NCI-H69 (cell line): ENCODE measurements at regions not wholly inside any gene's neighbourhood (a gene's known extent, or its start where the extent isn't known, plus 50 kb on each side); places are given as distances from the start of the nearest gene placed in this dataset.
A peak's percentile ranks its signal among the peaks of the same experiment; 100 is the strongest.
"Not testable (repeated sequence)": the region's sequence is repeated elsewhere in the genome, so short reads cannot be mapped to it uniquely, and the experiment has no call there.

Source experiments
- DNase-seq: peaks from one replicate; lab custom pipeline; 2025; lab: John Stamatoyannopoulos, UW

GRCh38 chr5:135157421-135158313, 123.6 kb upstream of the PITX1 start:
- no peak for DNase-seq

- no peak for DNase-seq
Measured at GRCh38 chr5:135156715-135157404, 122.8 kb upstream of the PITX1 start.

GRCh38 chr5:135156337-135156714, 122.3 kb upstream of the PITX1 start:
- DNase-seq: no peak

- peak; percentile 26 for DNase-seq
Measured at GRCh38 chr5:135155616-135156214, 121.7 kb upstream of the PITX1 start.

DNA sequence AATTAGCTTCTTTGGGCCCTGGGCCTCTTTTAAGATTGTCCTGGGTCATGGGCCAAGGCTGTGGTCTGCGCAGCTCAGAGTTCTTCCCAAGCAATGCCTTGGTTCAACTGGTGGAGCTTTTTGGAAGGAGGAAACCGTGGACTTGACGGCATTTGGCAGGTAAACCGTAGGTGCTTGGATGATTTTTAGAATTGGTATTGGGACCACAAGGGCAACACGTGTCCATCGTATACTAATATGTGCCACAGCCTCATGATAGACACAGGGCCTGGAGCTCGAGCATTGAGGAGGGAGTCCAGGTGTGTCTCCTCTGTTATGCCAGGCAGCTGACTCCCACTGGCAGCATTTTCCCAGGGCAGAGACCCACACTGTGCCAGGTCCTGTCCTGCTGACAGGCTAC, 120.9 kb upstream of the PITX1 start:
- no peak for DNase-seq

- no peak for DNase-seq
Measured at GRCh38 chr5:135154197-135154596, 120.2 kb upstream of the PITX1 start.

DNA sequence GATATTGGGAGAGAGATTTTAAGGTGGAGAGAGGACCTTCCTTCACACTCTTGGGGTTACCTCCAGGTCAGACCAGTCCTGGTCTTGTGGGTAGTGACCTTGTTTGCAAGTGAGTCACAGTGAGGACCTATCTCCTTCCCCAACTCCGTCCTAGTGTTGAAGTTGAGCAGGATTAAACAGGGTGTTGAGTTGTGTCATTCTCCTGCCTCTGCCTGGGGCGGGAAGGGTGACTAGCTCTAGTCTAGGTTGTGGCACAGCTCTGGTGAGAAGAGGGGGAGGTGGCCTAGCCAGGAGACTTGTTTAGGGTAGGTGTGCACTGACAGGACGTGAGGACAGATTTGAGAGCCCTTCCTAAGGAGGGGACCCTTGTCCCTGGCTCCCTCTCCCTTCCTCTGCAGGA, 119.6 kb upstream of the PITX1 start:
- DNase-seq: no peak

DNA sequence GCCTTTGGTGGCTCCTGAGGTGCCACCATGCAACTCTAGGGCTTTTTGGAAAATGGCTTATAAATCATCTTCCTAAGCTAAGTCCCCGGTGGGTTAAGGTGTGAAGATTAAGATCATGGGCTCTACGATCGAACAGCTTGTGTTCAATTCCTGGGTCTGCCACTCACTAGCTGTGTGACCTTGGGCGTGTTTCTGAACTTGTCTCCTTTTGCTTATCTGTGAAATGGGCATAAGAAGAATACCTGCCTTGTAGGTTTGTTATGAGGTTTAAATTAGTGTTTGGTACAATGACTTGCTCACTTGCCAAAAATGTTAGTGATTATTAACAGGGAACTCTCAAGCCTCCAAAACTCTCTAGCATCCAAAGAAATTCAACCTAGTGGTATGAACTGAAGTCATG, 119.2 kb upstream of the PITX1 start:
- DNase-seq: no peak

GRCh38 chr5:135151660-135152059, 117.6 kb upstream of the PITX1 start:
- not testable (repeated sequence) for DNase-seq

DNA sequence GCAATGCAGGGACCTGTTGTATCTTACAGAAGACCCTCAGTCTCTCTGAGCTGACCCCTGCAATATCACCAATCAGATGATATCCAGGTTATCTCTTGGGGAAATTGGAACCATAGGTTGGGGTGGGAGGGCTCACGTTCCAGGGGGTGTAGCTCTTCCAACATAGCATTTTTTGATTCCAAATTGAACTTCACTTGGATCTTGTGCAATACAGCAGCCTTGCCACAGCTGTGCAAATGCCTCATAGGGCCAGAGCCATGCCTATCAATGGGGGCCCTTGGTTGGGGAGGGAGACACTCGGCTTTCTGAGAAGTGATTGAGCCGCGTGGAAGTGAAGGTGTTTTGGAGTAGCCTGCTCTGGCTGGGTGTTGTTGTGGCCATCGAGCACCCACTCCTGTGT, 117.2 kb upstream of the PITX1 start:
- DNase-seq: no peak

- DNase-seq: no peak
Measured at GRCh38 chr5:135150767-135151166, 116.7 kb upstream of the PITX1 start.

DNA sequence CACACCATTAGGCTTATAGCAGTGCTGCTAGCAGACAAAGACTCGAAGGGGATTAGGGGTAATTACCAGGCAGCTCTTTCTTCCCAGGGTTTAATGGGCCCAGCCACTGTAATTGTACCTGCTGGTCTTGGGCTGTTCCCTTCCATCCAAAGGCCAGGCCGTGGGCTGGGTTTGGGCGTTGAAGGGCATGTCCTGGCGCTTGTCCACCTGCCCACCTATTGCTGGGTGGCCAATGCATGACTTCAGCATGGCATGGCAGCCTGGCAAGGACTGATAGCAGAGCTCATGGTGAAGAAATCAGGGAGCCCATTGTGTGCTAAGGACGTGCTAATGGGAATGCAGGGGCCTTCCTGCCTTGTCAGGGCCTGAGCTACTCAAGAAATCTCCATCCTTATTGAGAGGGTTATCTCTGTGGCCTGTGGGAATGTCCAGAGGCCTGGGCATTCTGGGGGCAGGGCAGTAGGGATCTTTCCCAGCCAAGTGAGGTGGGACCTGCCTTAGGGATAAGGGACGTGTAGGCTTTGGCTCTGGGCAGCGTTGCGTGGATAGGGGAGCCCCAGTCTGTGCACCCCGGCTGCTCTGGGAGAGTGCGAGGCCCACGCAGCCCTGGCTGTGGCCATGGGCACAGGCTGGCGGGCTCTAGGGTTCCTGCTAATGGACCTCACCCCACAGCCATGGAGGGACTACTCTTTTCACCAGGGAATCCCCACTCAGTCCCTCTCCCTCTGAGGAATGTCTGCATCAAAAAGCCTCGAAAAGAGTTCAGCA, 116.1 kb upstream of the PITX1 start:
- DNase-seq: peak; percentile 45

GRCh38 chr5:135149229-135149955, 115.4 kb upstream of the PITX1 start:
- no peak for DNase-seq

DNA sequence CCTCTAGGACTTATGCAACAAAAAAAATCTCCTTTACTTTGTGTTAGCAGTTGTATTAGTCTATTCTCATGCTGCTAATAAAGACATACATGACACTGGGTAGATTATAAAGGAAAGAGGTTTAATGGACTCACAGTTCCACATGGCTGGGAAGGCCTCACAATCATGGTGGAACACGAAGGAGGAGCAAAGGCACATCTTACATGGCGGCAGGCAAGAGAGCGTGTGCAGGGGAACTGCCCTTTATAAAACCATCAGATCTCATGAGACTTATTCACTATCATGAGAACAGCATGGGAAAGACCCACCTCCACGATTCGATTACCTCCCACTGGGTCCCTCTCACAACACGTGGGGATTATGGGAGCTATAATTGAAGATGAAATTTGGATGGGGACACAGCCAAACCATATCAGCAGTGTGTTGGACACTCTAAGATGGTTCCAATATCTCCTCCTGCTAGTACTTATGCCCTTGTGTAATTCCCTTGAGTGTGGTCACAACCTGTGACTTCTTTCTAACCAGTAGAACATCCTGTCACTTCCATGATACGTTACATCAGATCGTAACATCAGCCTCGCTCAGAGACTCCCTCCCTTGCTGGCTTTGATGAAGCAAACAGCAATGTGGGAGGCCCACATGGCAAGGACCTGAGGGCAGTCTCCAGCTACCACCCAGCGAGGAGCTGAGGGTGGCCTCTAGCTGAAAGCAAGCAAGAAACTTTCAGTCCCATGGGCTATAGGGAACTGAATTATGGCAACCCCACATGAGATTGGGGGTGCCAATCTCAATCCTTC, 113.5 kb upstream of the PITX1 start:
- no peak for DNase-seq

GRCh38 chr5:135145985-135146384, 112.0 kb upstream of the PITX1 start:
- DNase-seq: no peak

DNA sequence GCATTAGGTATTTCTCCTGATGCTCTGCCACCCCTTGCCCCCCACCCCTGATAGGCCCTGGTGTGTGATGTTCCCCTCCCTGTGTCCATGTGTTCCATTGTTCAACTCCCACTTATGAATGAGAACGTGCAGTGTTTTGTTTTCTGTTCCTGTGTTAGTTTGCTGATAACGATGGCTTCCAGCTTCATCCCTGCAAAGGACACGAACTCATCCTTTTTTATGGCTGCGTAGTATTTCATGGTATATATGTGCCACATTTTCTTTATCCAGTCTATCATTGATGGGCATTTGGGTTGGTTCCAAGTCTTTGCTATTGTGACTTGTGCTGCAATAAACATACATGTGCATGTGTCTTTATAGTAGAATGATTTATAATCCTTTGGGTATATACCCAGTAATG, 109.7 kb upstream of the PITX1 start:
- not testable (repeated sequence) for DNase-seq

DNA sequence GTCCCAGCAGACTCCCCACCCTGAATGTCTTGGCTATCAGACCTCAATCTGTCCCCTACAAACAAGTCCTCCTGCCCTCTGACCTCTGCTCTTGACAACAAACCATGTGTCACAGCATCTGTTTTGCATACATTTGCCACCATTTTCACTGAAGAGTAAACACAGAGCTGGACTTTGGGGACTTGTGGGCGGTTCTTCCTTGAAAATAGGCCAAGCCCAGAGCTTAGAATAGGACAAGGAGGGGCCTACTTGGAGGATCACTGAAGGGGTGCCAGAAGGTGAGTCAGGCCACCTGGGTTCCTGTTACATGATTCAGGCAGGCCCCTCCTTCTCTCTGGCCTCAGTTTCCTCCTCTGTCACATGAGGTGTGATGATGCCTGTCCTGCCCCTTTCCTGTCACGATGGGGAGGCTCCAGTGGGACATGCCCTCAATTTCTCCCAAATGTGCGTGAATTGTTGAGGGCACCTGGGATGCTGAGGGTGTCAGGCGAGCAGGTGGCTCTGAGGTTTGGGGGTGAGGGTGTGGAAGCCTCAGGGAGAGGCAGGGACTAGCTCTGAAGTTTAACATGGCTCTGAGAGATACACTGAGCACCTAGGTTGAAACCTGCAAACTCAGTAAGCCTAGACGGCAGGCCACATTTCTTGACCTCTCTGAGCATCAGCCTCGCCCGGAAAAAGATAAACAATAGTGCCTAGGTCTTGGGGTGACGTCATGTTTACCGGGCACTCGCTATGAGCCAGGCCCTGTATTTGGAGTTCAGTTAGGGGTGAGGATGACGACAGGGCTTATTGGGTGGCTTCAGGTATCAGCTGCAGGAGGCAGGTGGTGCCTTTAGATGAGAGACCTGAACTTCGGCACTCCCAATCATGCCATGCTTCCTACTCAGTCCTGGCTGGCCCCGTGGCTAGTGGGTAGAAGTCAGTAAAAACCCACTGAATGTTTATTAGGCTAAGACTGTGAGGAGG, 107.6 kb upstream of the PITX1 start:
- DNase-seq: peak; percentile 44

DNA sequence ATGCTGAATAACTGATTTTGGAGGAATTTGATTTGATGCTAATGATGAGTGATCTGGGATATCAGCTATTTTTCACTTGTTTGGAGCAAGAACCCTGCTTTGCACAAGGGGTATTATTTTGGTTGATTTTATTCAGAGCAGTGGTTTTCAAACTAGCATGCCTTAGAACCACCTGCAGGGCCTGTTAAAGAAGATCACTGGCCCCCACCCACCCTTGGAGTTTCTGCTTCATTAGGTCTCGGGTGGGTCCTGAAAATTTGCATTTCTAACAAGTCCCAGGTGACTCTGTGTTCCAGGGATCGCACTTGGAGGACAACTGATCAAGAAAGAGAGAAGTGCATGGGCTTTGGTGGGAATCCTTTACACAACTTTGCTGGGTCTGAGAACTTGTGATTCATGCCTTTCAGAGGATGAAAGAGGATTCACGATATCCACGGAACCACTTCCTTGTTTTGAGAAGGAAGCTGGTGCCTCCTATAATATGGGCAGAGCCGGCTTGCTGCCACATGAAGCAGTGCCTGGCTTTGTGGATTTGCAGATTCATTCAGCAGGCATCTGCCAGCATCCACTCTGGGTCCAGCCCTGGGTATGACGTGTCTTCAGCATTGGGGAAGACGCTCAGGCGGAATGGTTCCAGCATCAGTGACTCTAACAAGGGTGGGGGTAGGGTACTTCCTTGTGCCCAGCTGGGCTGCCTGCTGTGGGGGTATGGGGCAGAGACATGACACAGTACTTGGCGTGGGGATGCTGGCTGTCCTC, 106.6 kb upstream of the PITX1 start:
- DNase-seq: no peak
